Lung (tissue), 11 donors: ENCODE measurements at regions not wholly inside any gene's neighbourhood (a gene's known extent, or its start where the extent isn't known, plus 50 kb on each side); places are given as distances from the start of the nearest gene placed in this dataset.
"Not testable (repeated sequence)": the region's sequence is repeated elsewhere in the genome, so short reads cannot be mapped to it uniquely, and the experiment has no call there.

Experiments
- ATAC-seq: fragments of 200-7000 bp; cut with Tn5 transposase; one replicate; pipeline ENCODE4 v1.9.1; 2020; ENCODE audit warnings: moderate number of reproducible peaks; ENCODE audit not compliant: insufficient read depth, low FRiP score
- DNase-seq, 3 donors: peaks; one replicate each; pipeline ENCODE4 v3.0.0-alpha.2; 2013 to 2017
- H3K27ac ChIP-seq, 2 donors: one replicate each; pipeline ENCODE4 v1.5.1; 2013; ENCODE audit warnings: mild to moderate bottlenecking in 2 of 2, moderate library complexity in 2 of 2, control low read depth in 1 of 2, inconsistent platforms in 1 of 2, low read depth in 1 of 2, low read length in 1 of 2
- H3K27me3 ChIP-seq, 3 donors: one replicate each; pipeline ENCODE4 v1.5.1; 2013; ENCODE audit warnings: low read length in 2 of 3; ENCODE audit not compliant: control insufficient read depth in 3 of 3, insufficient read depth in 3 of 3
- H3K36me3 ChIP-seq, 4 donors: one replicate each; pipeline ENCODE4 v1.5.1; 2013; ENCODE audit warnings: low read length in 4 of 4, mild to moderate bottlenecking in 1 of 4, moderate library complexity in 1 of 4; ENCODE audit not compliant: control insufficient read depth in 4 of 4, insufficient read depth in 4 of 4
- H3K4me1 ChIP-seq, 5 donors: one replicate each; pipeline ENCODE4 v1.5.1; 2013; ENCODE audit warnings: low read length in 5 of 5, mild to moderate bottlenecking in 2 of 5, moderate library complexity in 1 of 5; ENCODE audit not compliant: control insufficient read depth in 5 of 5, insufficient read depth in 5 of 5
- H3K4me3 ChIP-seq: one replicate; pipeline ENCODE4 v1.5.1; 2013; ENCODE audit warnings: mild to moderate bottlenecking, control low read depth, moderate library complexity
- H3K9ac ChIP-seq, 2 donors: one replicate each; pipeline ENCODE4 v1.5.1; 2013; ENCODE audit warnings: low read length in 2 of 2, control low read depth in 1 of 2; ENCODE audit not compliant: insufficient read depth in 1 of 2
- H3K9me3 ChIP-seq, 4 donors: one replicate each; pipeline ENCODE4 v1.5.1; 2013; ENCODE audit warnings: low read length in 3 of 4, mild to moderate bottlenecking in 1 of 4, moderate library complexity in 1 of 4; ENCODE audit not compliant: control insufficient read depth in 4 of 4, insufficient read depth in 3 of 4
- CTCF ChIP-seq: IDR thresholded peaks from 2 replicates; pipeline ENCODE4 v1.5.1; 2012; ENCODE audit warnings: mild to moderate bottlenecking; ENCODE audit errors: control extremely low read depth, extremely low read depth
- WGBS, 2 donors: extraction: QIAGEN DNeasy Blood & Tissue Kit; methylation state at CpG; one replicate each; pipeline ENCODE4 v1.1.7; 2013; 5-methylcytosine and 5-hydroxymethylcytosine counted together
- donor health status: control.
- donor health status: control.
- donor health status: Bipolar disorder and iron deficiency.
- donor health status: healthy.
- donor health status: DM: yes; HTN: yes; CAD: no.

GRCh38 chr13:61107989-61108388, 307.7 kb downstream of the PCDH20 start:
- Histone ChIP-seq H3K9ac (no peak overlapping the region), H3K9me3 (no peaks in the 10 kb centered on the region), H3K4me1 (no peaks in the 10 kb centered on the region), H3K27ac (no peak overlapping the region), H3K36me3 (no peaks in the 10 kb centered on the region), H3K27me3 (no peaks in the 10 kb centered on the region), H3K4me3 (no peak overlapping the region)
- 89 to 91% methylated on average over 2 of the region's 2 CpGs for WGBS, 2 donors
- DNase-seq, result no peak
- no peak for ATAC-seq
- no peak for TF ChIP-seq CTCF

- DNase-seq, result no peak
- H3K9me3 ChIP-seq, result no peaks in the 10 kb centered on the region
- H3K27ac ChIP-seq, result no peak overlapping the region
- no peak overlapping the region for H3K9ac ChIP-seq
- no peaks in the 10 kb centered on the region for H3K27me3 ChIP-seq
- H3K4me3 ChIP-seq, result no peak overlapping the region
- no peak for TF ChIP-seq CTCF
- no peaks in the 10 kb centered on the region for H3K36me3 ChIP-seq
- no peaks in the 10 kb centered on the region for H3K4me1 ChIP-seq
- ATAC-seq, result no peak
Observed at GRCh38 chr13:61095885-61096284, 319.8 kb downstream of the PCDH20 start.

GRCh38 chr13:61094865-61095264, 320.8 kb downstream of the PCDH20 start:
- H3K9me3 ChIP-seq, result no peaks in the 10 kb centered on the region
- no peak overlapping the region for H3K27ac ChIP-seq
- no peaks in the 10 kb centered on the region for H3K27me3 ChIP-seq
- DNase-seq, result peak in 2 of 3 donors; percentile 6 to 7
- no peaks in the 10 kb centered on the region for H3K36me3 ChIP-seq
- H3K9ac ChIP-seq, result no peak overlapping the region
- ATAC-seq, result no peak
- H3K4me1 ChIP-seq, result no peaks in the 10 kb centered on the region
- no peak for TF ChIP-seq CTCF
- no peak overlapping the region for H3K4me3 ChIP-seq

GRCh38 chr13:61089894-61090293, 325.8 kb downstream of the PCDH20 start:
- H3K4me3 ChIP-seq, H3K4me1 ChIP-seq, H3K36me3 ChIP-seq, H3K9me3 ChIP-seq, H3K27me3 ChIP-seq, H3K27ac ChIP-seq, ATAC-seq, DNase-seq, H3K9ac ChIP-seq: not testable (repeated sequence)
- 68 to 75% methylated on average over 8 of the region's 8 CpGs for WGBS, 2 donors
